H1 (cell line): ENCODE measurements at regions not wholly inside any gene's neighbourhood (a gene's known extent, or its start where the extent isn't known, plus 50 kb on each side); places are given as distances from the start of the nearest gene placed in this dataset.

ENCODE experiments used
- ATF2 ChIP-seq: IDR thresholded peaks from 2 replicates; pipeline ENCODE4 v1.6.1; 2012; ENCODE audit warnings: low read length, inconsistent platforms
- EP300 ChIP-seq, 2 experiments: IDR thresholded peaks; 1 replicate in 1 of 2; 2 replicates in 1 of 2; pipeline ENCODE4 v1.6.1; 2011 to 2012; ENCODE audit warnings: low read depth in 2 of 2, low read length in 2 of 2, mild to moderate bottlenecking in 2 of 2, borderline replicate concordance in 1 of 2, inconsistent platforms in 1 of 2, moderate library complexity in 1 of 2
- HDAC6 ChIP-seq: IDR thresholded peaks from one replicate; pipeline ENCODE4 v1.7.1; 2012; ENCODE audit warnings: low read depth, mild to moderate bottlenecking, inconsistent platforms, low read length, moderate library complexity
- NANOG ChIP-seq: IDR thresholded peaks from 2 replicates; pipeline ENCODE4 v1.6.1; 2011; ENCODE audit warnings: low read length, low read depth, mild to moderate bottlenecking, inconsistent platforms; ENCODE audit not compliant: insufficient read depth, poor library complexity, severe bottlenecking
- RBBP5 ChIP-seq: IDR thresholded peaks from 2 replicates; pipeline ENCODE4 v1.7.1; 2012; ENCODE audit warnings: low read depth, mild to moderate bottlenecking, inconsistent platforms, low read length, moderate library complexity, borderline replicate concordance
- SRF ChIP-seq: IDR thresholded peaks from 2 replicates; pipeline ENCODE4 v1.6.1; 2011; ENCODE audit warnings: mild to moderate bottlenecking, low read depth, low read length, moderate library complexity
- USF2 ChIP-seq: IDR thresholded peaks from 2 replicates; pipeline ENCODE4 v1.6.1; 2011; ENCODE audit warnings: low read length, improper control_type of control experiment

GRCh38 chr16:86672179-86672863 lies 94.0 kb downstream of the FOXL1 start (continued):
- TF ChIP-seq ATF2 (no peak), EP300 (IDR thresholded peaks at IDR 0.05; ENCODE audit: borderline replicate concordance in 1 of 2, low read depth in 2 of 2, low read length in 2 of 2) (no peak), SRF (no peak), NANOG (no peak), RBBP5 (no peak), USF2 (no peak), HDAC6 (no peak)
